Ectodermal cell (in vitro differentiated cells): ENCODE measurements at regions not wholly inside any gene's neighbourhood (a gene's known extent, or its start where the extent isn't known, plus 50 kb on each side); places are given as distances from the start of the nearest gene placed in this dataset.

Experiments
- H3K27ac ChIP-seq: 2 replicates; pipeline ENCODE4 v1.7.0; 2013; ENCODE audit warnings: mild to moderate bottlenecking, low read depth, low read length; ENCODE audit not compliant: insufficient read depth, poor library complexity, severe bottlenecking
- H3K27me3 ChIP-seq: 2 replicates; pipeline ENCODE4 v1.7.0; 2013; ENCODE audit warnings: mild to moderate bottlenecking, low read length; ENCODE audit not compliant: insufficient read depth, control insufficient read depth, poor library complexity, severe bottlenecking
- H3K36me3 ChIP-seq: one replicate; pipeline ENCODE4 v1.7.0; 2013; ENCODE audit warnings: low read length; ENCODE audit not compliant: control insufficient read depth, insufficient read depth
- H3K4me1 ChIP-seq: one replicate; pipeline ENCODE4 v1.7.0; 2013; ENCODE audit warnings: low read length; ENCODE audit not compliant: control insufficient read depth, insufficient read depth
- H3K4me3 ChIP-seq: 2 replicates; pipeline ENCODE4 v1.7.0; 2013; ENCODE audit warnings: low read depth, low read length, control low read depth; ENCODE audit not compliant: insufficient read depth
- H3K9me3 ChIP-seq: 2 replicates; pipeline ENCODE4 v1.7.0; 2013; ENCODE audit warnings: mild to moderate bottlenecking, low read length, moderate library complexity; ENCODE audit not compliant: control insufficient read depth
- WGBS, 2 experiments: methylation state at CpG; one replicate each; pipeline ENCODE4 v1.1.7; 2013; ENCODE audit warnings: missing lambda C conversion rate in 2 of 2; 5-methylcytosine and 5-hydroxymethylcytosine counted together

DNA sequence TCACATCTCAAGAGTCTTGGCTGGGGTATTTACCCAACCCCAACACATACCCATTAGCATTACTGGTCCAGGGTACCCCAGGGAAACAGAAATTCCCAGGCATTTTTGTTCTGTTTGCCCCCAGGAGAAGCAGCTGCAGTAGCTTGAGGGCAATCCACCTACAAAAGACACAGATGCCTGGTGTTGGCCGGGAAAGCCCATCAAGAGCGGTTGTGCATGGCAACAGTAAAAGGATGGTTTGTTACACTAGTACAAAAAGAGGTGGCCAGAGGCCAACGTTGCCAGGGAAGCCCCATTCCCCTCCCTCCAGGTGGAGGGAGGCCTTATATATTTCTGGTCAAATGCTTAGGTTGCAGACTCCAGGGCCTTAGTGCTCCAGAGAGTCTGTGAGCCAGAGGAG is 637.8 kb downstream of the BCOR start:
- Histone ChIP-seq H3K9me3 (no peaks in the 10 kb centered on the region), H3K27ac (no peak overlapping the region), H3K4me3 (no peak overlapping the region), H3K36me3 (no peaks in the 10 kb centered on the region), H3K27me3 (no peaks in the 10 kb centered on the region), H3K4me1 (no peaks in the 10 kb centered on the region)
- WGBS, 2 experiments: 88 to 100% methylated on average over 1 to 3 of the region's 3 CpGs

DNA sequence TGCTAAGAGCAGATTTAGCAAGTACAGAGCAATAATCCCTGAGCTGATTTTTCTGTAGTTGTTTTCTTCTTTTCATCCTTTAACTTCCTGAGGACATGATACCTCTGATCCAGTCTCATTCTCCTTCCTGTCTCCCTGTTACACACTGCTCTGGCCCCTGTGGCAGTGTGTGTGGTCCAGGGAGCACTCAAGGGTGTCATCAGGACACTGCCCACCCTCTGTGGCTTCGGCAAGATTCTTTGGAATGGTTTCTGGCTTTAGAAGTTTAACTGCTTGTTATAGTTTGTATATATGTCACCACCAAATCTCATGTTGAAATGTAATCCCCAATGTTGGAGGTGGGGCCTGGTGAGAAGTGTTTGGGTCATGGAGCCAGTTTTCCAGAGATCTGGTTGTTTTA is 637.3 kb downstream of the BCOR start:
- Histone ChIP-seq H3K36me3 (no peaks in the 10 kb centered on the region), H3K4me3 (no peak overlapping the region), H3K27ac (no peak overlapping the region), H3K4me1 (no peaks in the 10 kb centered on the region), H3K9me3 (no peaks in the 10 kb centered on the region), H3K27me3 (no peaks in the 10 kb centered on the region)
- WGBS, 2 experiments: 88% methylated on average over 1 of the region's 1 CpG; no CpG with 5 or more reads in 1 of the 2 experiments

DNA sequence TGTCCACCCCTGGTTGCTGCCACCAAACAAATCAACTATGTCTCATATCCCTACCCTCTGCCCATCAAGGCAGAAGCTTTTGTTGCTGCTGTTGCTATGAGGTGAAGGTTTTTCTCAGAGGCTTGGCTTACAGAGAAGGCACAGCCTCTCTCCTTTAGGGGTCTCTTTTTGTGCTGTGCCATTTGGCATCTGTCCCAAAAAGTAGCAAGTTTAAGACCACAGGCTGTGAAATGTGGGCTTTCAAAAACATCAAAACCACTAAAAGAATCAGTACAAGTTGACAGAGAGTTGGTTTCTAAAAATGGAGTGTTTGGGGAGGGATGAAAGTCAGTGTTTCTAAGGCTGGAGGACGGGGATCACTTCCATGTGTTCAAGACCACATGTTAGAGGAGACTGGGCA is 634.9 kb downstream of the BCOR start:
- H3K9me3 ChIP-seq: no peaks in the 10 kb centered on the region
- WGBS, 2 experiments: 84 to 89% methylated on average over 1 of the region's 1 CpG
- no peaks in the 10 kb centered on the region for H3K27me3 ChIP-seq

DNA sequence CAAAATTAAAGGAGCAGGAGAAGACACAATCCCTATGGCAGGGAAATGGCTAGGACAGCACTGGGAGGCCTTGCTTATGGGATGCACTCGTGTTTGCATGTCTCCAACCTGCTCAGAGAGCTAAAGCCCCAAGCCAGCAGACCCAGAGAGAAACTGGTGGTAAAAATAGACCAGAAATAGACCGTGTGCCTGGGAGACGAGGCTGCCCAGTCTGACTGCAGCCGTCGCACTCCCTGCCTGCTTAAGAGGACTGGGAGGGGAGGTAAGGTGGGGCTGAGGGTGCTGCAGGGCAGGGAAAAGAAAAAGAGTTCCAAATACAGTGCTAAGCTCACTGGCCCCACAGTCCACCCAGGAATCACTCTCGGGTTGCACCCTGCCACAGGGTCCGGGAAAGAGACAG is 633.5 kb downstream of the BCOR start:
- no peaks in the 10 kb centered on the region for H3K27me3 ChIP-seq
- WGBS, 2 experiments: 87 to 90% methylated on average over 7 of the region's 7 CpGs
- no peaks in the 10 kb centered on the region for H3K9me3 ChIP-seq
- H3K36me3 ChIP-seq: no peaks in the 10 kb centered on the region
- H3K27ac ChIP-seq: no peak overlapping the region
- H3K4me3 ChIP-seq: no peak overlapping the region
- H3K4me1 ChIP-seq: no peaks in the 10 kb centered on the region

More for the DNA sequence above, 634.9 kb downstream of the BCOR start:
- H3K36me3 ChIP-seq: no peaks in the 10 kb centered on the region
- H3K27ac ChIP-seq: no peak overlapping the region
- H3K4me1 ChIP-seq: no peaks in the 10 kb centered on the region
- H3K4me3 ChIP-seq: no peak overlapping the region

DNA sequence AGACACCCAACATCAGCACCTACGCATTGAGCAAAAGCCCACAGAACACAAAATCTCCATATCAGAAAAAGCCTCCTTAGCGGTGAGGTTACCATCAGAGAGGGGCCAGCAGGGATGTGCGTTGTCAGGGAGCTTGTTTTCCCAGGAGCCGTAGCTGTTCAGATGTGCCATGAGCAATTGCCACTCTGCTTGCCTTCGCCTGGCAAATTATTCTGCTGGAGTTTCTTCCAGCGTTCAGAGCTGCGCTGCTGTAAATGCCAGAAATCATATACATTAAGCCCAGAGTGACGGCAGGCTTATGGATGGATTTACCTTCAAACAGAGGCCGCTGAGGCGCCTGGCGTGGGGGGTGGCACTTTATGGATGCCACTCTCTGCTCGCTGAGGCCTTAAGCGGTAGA is 632.3 kb downstream of the BCOR start:
- no peak overlapping the region for H3K4me3 ChIP-seq
- H3K36me3 ChIP-seq: no peaks in the 10 kb centered on the region
- H3K4me1 ChIP-seq: no peaks in the 10 kb centered on the region
- no peak overlapping the region for H3K27ac ChIP-seq
- H3K9me3 ChIP-seq: no peaks in the 10 kb centered on the region
- H3K27me3 ChIP-seq: no peaks in the 10 kb centered on the region
- 94 to 96% methylated on average over 13 of the region's 13 CpGs for WGBS, 2 experiments

DNA sequence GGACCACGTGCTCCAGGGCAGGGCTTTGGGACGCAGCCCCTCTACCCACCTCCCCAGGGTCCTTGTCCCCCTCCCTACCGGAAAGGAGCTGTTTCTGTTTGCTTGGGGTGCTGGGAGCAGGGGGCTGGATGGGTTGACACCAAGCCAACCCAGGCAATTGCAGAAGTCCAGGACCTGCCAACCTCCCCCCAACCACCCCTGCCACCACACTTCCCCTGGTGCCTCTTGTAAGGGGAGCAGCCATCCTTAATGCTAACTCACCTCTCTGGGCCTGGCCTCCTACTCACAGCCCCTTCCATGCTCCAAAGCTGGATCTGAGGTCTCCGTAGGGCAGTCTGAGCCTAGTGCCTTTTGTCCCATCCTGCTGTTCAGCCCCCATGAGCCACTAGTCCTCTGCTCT is 631.9 kb downstream of the BCOR start:
- H3K27ac ChIP-seq: no peak overlapping the region
- no peaks in the 10 kb centered on the region for H3K4me1 ChIP-seq
- no peaks in the 10 kb centered on the region for H3K36me3 ChIP-seq
- H3K27me3 ChIP-seq: no peaks in the 10 kb centered on the region
- no peaks in the 10 kb centered on the region for H3K9me3 ChIP-seq
- H3K4me3 ChIP-seq: no peak overlapping the region
- WGBS, 2 experiments: 90 to 92% methylated on average over 3 of the region's 4 CpGs

DNA sequence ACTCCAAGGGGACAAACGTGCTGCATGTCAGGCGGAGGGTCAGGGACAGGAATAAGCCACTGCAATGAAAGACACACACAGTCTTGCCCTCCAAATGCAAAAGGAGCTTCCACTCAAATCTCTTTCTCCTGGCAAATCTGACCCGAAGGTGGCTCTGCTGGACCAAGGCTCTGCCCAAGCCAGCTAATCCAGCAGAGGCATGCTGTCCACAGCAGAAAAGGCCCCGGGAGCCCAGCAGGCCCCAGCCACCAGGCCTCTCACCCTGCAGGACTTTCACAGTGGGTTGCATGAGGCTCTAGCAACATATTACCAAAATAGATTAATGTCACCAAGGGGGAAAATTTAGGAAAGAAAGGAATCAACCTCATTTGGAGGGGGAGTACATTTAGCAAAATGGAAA is 628.6 kb downstream of the BCOR start:
- Histone ChIP-seq H3K4me3 (no peak overlapping the region), H3K27me3 (no peaks in the 10 kb centered on the region), H3K4me1 (peaks cover 3% of the 10 kb centered on the region), H3K36me3 (no peaks in the 10 kb centered on the region), H3K9me3 (no peaks in the 10 kb centered on the region), H3K27ac (no peak overlapping the region)
- WGBS, 2 experiments: 70 to 71% methylated on average over 4 of the region's 4 CpGs

DNA sequence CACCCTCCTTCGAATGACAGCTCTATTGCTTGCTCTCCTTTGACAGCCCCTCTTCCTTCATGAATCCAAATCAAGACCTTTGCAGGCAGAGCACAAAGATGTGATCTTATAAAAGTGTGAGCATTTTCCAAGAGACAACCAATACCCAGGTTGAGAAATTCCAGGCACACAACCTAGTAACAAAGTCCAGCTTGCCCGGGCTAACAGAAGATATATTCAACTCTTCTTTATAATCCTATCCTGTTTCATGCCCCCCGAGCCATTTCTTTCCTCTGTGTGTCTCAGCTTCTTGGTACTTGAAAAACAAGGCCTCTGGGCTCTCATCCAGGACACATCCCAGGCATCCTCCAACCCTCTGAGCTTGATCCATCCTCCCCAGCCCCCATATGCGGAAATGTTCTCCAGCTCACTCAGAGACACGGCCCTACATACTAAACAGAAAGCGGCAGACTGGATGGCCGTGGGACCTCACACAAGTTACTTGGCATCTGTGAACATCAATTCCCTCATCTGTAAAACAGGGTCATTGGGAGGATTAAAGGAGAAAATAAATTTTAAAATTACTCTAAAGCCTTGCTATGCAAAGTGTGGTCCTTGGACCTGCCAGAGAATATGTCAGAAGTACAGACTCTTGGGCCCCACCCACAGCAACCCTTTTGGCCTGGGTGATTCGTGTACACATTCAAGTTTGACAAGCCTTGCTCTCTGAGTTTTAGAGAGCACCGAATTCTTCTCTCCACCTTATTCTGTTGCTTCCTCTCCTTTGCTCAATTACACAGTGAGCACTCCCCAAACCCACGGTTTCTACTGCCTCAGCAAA is 627.0 kb downstream of the BCOR start:
- 82 to 87% methylated on average over 9 to 10 of the region's 10 CpGs for WGBS, 2 experiments
- no peak overlapping the region for H3K4me3 ChIP-seq

DNA sequence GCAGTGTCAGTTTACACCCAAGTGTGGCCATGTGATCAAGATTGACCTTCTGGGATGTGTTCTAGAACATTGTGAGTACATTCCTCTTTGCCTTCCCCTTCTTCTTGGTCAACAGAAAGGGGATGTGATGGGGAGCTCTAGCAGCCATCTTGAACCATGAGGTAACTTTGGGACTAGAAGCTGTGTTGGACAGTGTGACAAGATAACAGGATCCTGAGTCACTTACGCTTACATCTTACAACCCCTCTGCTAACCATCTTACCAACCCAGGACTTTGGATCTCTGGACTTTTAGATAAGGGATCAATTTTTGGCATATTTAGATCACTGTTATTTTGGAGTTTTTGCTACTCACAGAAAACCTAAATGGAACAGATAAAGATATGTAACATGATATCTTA is 625.6 kb downstream of the BCOR start:
- WGBS, 2 experiments: no CpG with 5 or more reads among the region's 1 CpG
- Histone ChIP-seq H3K36me3 (no peaks in the 10 kb centered on the region), H3K27ac (no peak overlapping the region), H3K4me3 (no peak overlapping the region), H3K4me1 (peaks cover 19% of the 10 kb centered on the region), H3K27me3 (no peaks in the 10 kb centered on the region), H3K9me3 (no peaks in the 10 kb centered on the region)

More for the DNA sequence above, 627.0 kb downstream of the BCOR start:
- Histone ChIP-seq H3K27me3 (no peaks in the 10 kb centered on the region), H3K36me3 (no peaks in the 10 kb centered on the region), H3K9me3 (no peaks in the 10 kb centered on the region), H3K4me1 (peaks cover 12% of the 10 kb centered on the region), H3K27ac (no peak overlapping the region)

DNA sequence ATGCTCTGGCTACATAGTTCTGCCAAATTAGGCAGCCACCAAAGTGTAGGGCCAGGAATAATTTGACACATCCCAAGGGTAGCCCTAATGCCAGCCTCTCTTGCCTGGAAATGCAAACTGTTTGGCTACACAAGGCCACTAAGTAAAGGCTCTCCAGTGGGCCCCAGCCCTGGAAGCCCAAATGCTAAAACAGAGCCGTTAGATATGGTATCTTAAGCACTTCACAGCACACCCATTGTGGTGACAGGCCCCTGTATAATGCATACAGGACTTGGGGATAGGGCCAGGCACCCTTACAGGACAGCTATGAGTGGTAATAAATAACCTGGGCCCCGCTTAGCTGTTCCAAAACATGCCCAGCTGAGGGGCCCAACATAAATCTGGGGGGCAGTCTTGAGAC is 623.9 kb downstream of the BCOR start:
- Histone ChIP-seq H3K4me3 (no peak overlapping the region), H3K4me1 (peaks cover 24% of the 10 kb centered on the region), H3K27ac (no peak overlapping the region), H3K27me3 (no peaks in the 10 kb centered on the region), H3K9me3 (no peaks in the 10 kb centered on the region), H3K36me3 (no peaks in the 10 kb centered on the region)
- WGBS, 2 experiments: 88 to 89% methylated on average over 2 of the region's 2 CpGs
